H1 (cell line): ENCODE measurements at regions not wholly inside any gene's neighbourhood (a gene's known extent, or its start where the extent isn't known, plus 50 kb on each side); places are given as distances from the start of the nearest gene placed in this dataset.

Experiments
- CTCF ChIA-PET: fragments of 300-600 bp; sonication (Branson Sonifier 250); formaldehyde crosslinking; loops from one replicate; lab custom pipeline; 2021; ENCODE audit not compliant: partially characterized antibody; lab: Charles Lee
- POLR2A ChIA-PET: fragments of 300-600 bp; sonication (Branson Sonifier 250); formaldehyde crosslinking; loops from one replicate; lab custom pipeline; 2021; ENCODE audit warnings: inconsistent platforms; ENCODE audit not compliant: partially characterized antibody; lab: Charles Lee
- DNase-seq, 2 experiments: peaks; one replicate each; pipeline versions ENCODE4 v3.0.0 to v3.0.0-alpha.2; 2010 to 2022; ENCODE audit warnings: low spot score in 2 of 2, low read depth in 1 of 2, mixed read lengths in 1 of 2
- FAIRE-seq: peaks from 2 replicates; lab custom pipeline; 2011; peaks lifted over from hg19 to GRCh38; lab: Jason Lieb, UNC
- H2AFZ ChIP-seq: 2 replicates; pipeline ENCODE4 v1.8.1; 2012; ENCODE audit warnings: low read length, inconsistent platforms
- H2AK5ac ChIP-seq: 2 replicates; pipeline ENCODE4 v1.6.1; 2013; ENCODE audit warnings: low read depth, low read length
- H2BK120ac ChIP-seq: replicated peaks from 2 replicates; pipeline ENCODE3; 2013; ENCODE audit warnings: low read depth, low read length, inconsistent platforms
- H2BK12ac ChIP-seq: 2 replicates; pipeline ENCODE4 v1.6.1; 2013; ENCODE audit warnings: low read depth, low read length
- H2BK15ac ChIP-seq: 2 replicates; pipeline ENCODE4 v1.6.1; 2013; ENCODE audit warnings: low read length
- H2BK20ac ChIP-seq: 2 replicates; pipeline ENCODE4 v1.6.1; 2013; ENCODE audit warnings: low read length
- H2BK5ac ChIP-seq: 2 replicates; pipeline ENCODE4 v1.6.1; 2013; ENCODE audit warnings: low read depth, low read length
- H3K14ac ChIP-seq: 2 replicates; pipeline ENCODE4 v1.6.1; 2013; ENCODE audit warnings: inconsistent platforms; ENCODE audit not compliant: insufficient read length
- H3K18ac ChIP-seq: 2 replicates; pipeline ENCODE4 v1.6.1; 2013; ENCODE audit warnings: low read length; ENCODE audit errors: extremely low read depth
- H3K23ac ChIP-seq: 2 replicates; pipeline ENCODE4 v1.6.1; 2013; ENCODE audit warnings: inconsistent platforms; ENCODE audit not compliant: insufficient read length
- H3K23me2 ChIP-seq: 2 replicates; pipeline ENCODE4 v1.6.1; 2013; ENCODE audit warnings: low read depth, low read length
- H3K27ac ChIP-seq: 2 replicates; pipeline ENCODE4 v1.6.1; 2011; ENCODE audit warnings: low read depth, low read length, inconsistent platforms
- H3K27me3 ChIP-seq, 4 experiments: replicated peaks in 1 of 4; 1 replicate in 1 of 4; 2 replicates in 3 of 4; pipeline versions ENCODE4 v1.6.1 to v1.8.1; 2011 to 2013; ENCODE audit warnings: low read length in 3 of 4, mild to moderate bottlenecking in 3 of 4, inconsistent platforms in 2 of 4, mixed read lengths in 2 of 4, moderate library complexity in 1 of 4; ENCODE audit not compliant: control insufficient read depth in 3 of 4, insufficient read depth in 3 of 4; ENCODE audit errors: extremely low read depth in 1 of 4
- H3K36me3 ChIP-seq, 4 experiments: 2 replicates each; pipeline versions ENCODE4 v1.6.1 to v1.8.1; 2011 to 2013; ENCODE audit warnings: mild to moderate bottlenecking in 4 of 4, low read length in 3 of 4, moderate library complexity in 2 of 4, control low read depth in 1 of 4, inconsistent platforms in 1 of 4; ENCODE audit not compliant: insufficient read depth in 4 of 4, control insufficient read depth in 2 of 4
- H3K4ac ChIP-seq: replicated peaks from 2 replicates; pipeline ENCODE3; 2013; ENCODE audit warnings: low read length, low read depth, mixed read lengths, inconsistent platforms; ENCODE audit not compliant: insufficient read length
- H3K4me1 ChIP-seq, 4 experiments: replicated peaks in 1 of 4; 1 replicate in 1 of 4; 2 replicates in 3 of 4; pipeline versions ENCODE4 v1.6.1 to v1.8.1; 2011 to 2013; ENCODE audit warnings: low read length in 3 of 4, inconsistent platforms in 2 of 4, mixed read lengths in 1 of 4; ENCODE audit not compliant: insufficient read depth in 4 of 4, control insufficient read depth in 3 of 4
- H3K4me2 ChIP-seq, 2 experiments: 2 replicates each; pipeline versions ENCODE4 v1.6.1 to v1.8.1; 2011 to 2013; ENCODE audit warnings: low read depth in 2 of 2, low read length in 2 of 2, control low read depth in 1 of 2, inconsistent platforms in 1 of 2, mild to moderate bottlenecking in 1 of 2; ENCODE audit not compliant: insufficient read depth in 1 of 2
- H3K4me3 ChIP-seq, 4 experiments: fragments of 200-600, 300-600 bp in 1 of 4; sonication (generic), shearing (Covaris generic), sonication (Bioruptor Twin) in 1 of 4; 2 replicates each; pipeline versions ENCODE4 v1.5.1 to v1.8.1; 2011 to 2016; ENCODE audit warnings: low read length in 4 of 4, low read depth in 3 of 4, control low read depth in 2 of 4, inconsistent platforms in 2 of 4, mild to moderate bottlenecking in 2 of 4, mixed read lengths in 1 of 4, moderate library complexity in 1 of 4; ENCODE audit not compliant: insufficient read depth in 2 of 4; ENCODE audit errors: extremely low read depth in 1 of 4
- H3K56ac ChIP-seq: replicated peaks from 2 replicates; pipeline ENCODE3; 2013; ENCODE audit warnings: low read depth, mild to moderate bottlenecking, mixed read lengths, low read length, inconsistent platforms; ENCODE audit not compliant: insufficient read length
- H3K79me1 ChIP-seq: 2 replicates; pipeline ENCODE4 v1.6.1; 2013; ENCODE audit warnings: low read depth, low read length, control low read depth
- H3K79me2 ChIP-seq, 2 experiments: 2 replicates each; pipeline versions ENCODE4 v1.6.1 to v1.8.1; 2012 to 2013; ENCODE audit warnings: low read length in 2 of 2, mild to moderate bottlenecking in 2 of 2, inconsistent platforms in 1 of 2; ENCODE audit not compliant: insufficient read depth in 2 of 2, control insufficient read depth in 1 of 2
- H3K9ac ChIP-seq, 4 experiments: replicated peaks in 1 of 4; 1 replicate in 1 of 4; 2 replicates in 3 of 4; pipeline versions ENCODE4 v1.6.1 to v1.8.1; 2011 to 2013; ENCODE audit warnings: low read depth in 3 of 4, low read length in 3 of 4, control low read depth in 2 of 4, mild to moderate bottlenecking in 2 of 4, moderate library complexity in 2 of 4, inconsistent platforms in 1 of 4; ENCODE audit errors: extremely low read depth in 1 of 4
- H3K9me3 ChIP-seq, 2 experiments: 2 replicates each; pipeline versions ENCODE4 v1.6.1 to v1.8.1; 2012 to 2013; ENCODE audit warnings: mild to moderate bottlenecking in 2 of 2, moderate library complexity in 2 of 2, control low read depth in 1 of 2, inconsistent platforms in 1 of 2, low read depth in 1 of 2, low read length in 1 of 2, mixed read lengths in 1 of 2; ENCODE audit not compliant: insufficient read depth in 2 of 2
- H4K20me1 ChIP-seq, 2 experiments: replicated peaks in 1 of 2; 2 replicates each; pipeline versions ENCODE3 to v1.8.1; 2011 to 2013; ENCODE audit warnings: inconsistent platforms in 2 of 2, low read length in 2 of 2, mild to moderate bottlenecking in 1 of 2; ENCODE audit not compliant: insufficient read depth in 2 of 2, control insufficient read depth in 1 of 2
- H4K5ac ChIP-seq: 2 replicates; pipeline ENCODE4 v1.6.1; 2013; ENCODE audit warnings: low read length, low read depth, mixed read lengths, inconsistent platforms; ENCODE audit not compliant: insufficient read length
- H4K8ac ChIP-seq: 2 replicates; pipeline ENCODE4 v1.8.0; 2013; ENCODE audit warnings: mild to moderate bottlenecking, moderate library complexity, low read length, inconsistent platforms; ENCODE audit not compliant: insufficient read depth; ENCODE audit errors: extremely low read depth
- H4K91ac ChIP-seq: replicated peaks from 2 replicates; pipeline ENCODE3; 2013; ENCODE audit warnings: low read length, mixed read lengths, inconsistent platforms; ENCODE audit not compliant: insufficient read length
- BRCA1 ChIP-seq: IDR thresholded peaks from 2 replicates; pipeline ENCODE4 v1.6.1; 2012; ENCODE audit warnings: low read depth, low read length, improper control_type of control experiment
- CEBPB ChIP-seq: IDR thresholded peaks from 2 replicates; pipeline ENCODE4 v1.6.1; 2012; ENCODE audit warnings: low read depth, low read length
- CHD1 ChIP-seq: IDR thresholded peaks from 2 replicates; pipeline ENCODE4 v1.6.1; 2012; ENCODE audit warnings: low read depth, low read length, improper control_type of control experiment
- EZH2 ChIP-seq: fragments of 200-600 bp; sonication (generic); IDR thresholded peaks from 2 replicates; pipeline ENCODE4 v1.7.1; 2012; ENCODE audit warnings: low read depth, mild to moderate bottlenecking, moderate library complexity, low read length, inconsistent platforms; ENCODE audit not compliant: severe bottlenecking
- FOSL1 ChIP-seq: IDR thresholded peaks from 2 replicates; pipeline ENCODE4 v1.6.1; 2011; ENCODE audit warnings: mild to moderate bottlenecking, low read depth, low read length, moderate library complexity; ENCODE audit not compliant: insufficient read depth
- GABPA ChIP-seq: IDR thresholded peaks from 2 replicates; pipeline ENCODE4 v1.6.1; 2011; ENCODE audit warnings: mild to moderate bottlenecking, low read length, moderate library complexity, borderline replicate concordance; ENCODE audit not compliant: insufficient read depth
- GTF2F1 ChIP-seq: IDR thresholded peaks from 2 replicates; pipeline ENCODE4 v1.6.1; 2012; ENCODE audit warnings: low read depth, low read length, improper control_type of control experiment, borderline replicate concordance
- HDAC2 ChIP-seq, 2 experiments: fragments of 300-600 bp in 1 of 2; sonication (generic) in 1 of 2; IDR thresholded peaks; 2 replicates each; pipeline ENCODE4 v1.6.1; 2011 to 2012; ENCODE audit warnings: low read depth in 2 of 2, low read length in 2 of 2, mild to moderate bottlenecking in 2 of 2, moderate library complexity in 2 of 2, borderline replicate concordance in 1 of 2, inconsistent platforms in 1 of 2
- HDAC6 ChIP-seq: IDR thresholded peaks from one replicate; pipeline ENCODE4 v1.7.1; 2012; ENCODE audit warnings: low read depth, mild to moderate bottlenecking, inconsistent platforms, low read length, moderate library complexity
- POU5F1 ChIP-seq: IDR thresholded peaks from 2 replicates; pipeline ENCODE4 v1.6.1; 2011; ENCODE audit warnings: low read depth, mild to moderate bottlenecking, low read length, moderate library complexity
- RXRA ChIP-seq: IDR thresholded peaks from 2 replicates; pipeline ENCODE4 v1.6.1; 2011; ENCODE audit warnings: low read depth, mild to moderate bottlenecking, low read length, moderate library complexity; ENCODE audit not compliant: insufficient read depth
- TAF1 ChIP-seq: IDR thresholded peaks from 2 replicates; pipeline ENCODE4 v1.6.1; 2011; ENCODE audit warnings: mild to moderate bottlenecking, low read depth, low read length
- TCF12 ChIP-seq: IDR thresholded peaks from 2 replicates; pipeline ENCODE4 v1.6.1; 2011; ENCODE audit warnings: low read depth, mild to moderate bottlenecking, low read length
- WGBS, 2 experiments: shearing (Covaris generic) in 1 of 2; methylation state at CpG; one replicate each; pipeline versions ENCODE4 v1.1.6 to v1.1.7; 2013 to 2015; ENCODE audit warnings: low lambda C conversion rate in 2 of 2, mixed read lengths in 2 of 2, inconsistent platforms in 1 of 2, low coverage in 1 of 2, missing lambda C conversion rate in 1 of 2; ENCODE audit not compliant: insufficient replicate concordance in 2 of 2, insufficient coverage in 1 of 2, insufficient read length in 1 of 2; ENCODE audit errors: extremely low coverage in 1 of 2, missing lambda C conversion rate in 1 of 2; 5-methylcytosine and 5-hydroxymethylcytosine counted together
- TF ChIP-seq, protein P1 (sequence below): IDR thresholded peaks from 2 replicates; pipeline ENCODE4 v1.6.1; 2012; ENCODE audit warnings: inconsistent platforms

DNA sequence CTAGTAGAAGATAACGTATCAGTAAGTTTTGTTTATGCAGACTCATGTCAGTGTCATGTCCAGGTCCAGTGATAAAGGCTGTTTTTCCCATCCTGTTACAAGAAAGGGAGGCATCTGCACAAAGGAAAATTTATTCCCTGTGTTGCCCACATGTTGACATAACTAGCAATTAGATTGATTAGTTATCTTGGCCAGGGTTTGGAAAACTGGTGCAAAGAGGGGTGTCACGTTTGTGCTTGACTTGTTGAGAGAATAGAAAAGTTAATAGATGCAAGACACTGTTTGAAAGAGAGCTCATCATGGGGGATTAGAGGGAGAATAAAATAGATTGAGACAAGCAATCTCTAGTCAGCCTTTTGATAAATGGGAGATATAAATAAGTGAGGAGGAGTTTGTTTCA is 1357.0 kb upstream of the AGA start:
- DNase-seq, result no peak
- no peak overlapping the region for H4K91ac ChIP-seq
- no peak for TF ChIP-seq CHD1
- TF ChIP-seq, protein P1, sequence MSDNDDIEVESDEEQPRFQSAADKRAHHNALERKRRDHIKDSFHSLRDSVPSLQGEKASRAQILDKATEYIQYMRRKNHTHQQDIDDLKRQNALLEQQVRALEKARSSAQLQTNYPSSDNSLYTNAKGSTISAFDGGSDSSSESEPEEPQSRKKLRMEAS, result no peak
- no peak for TF ChIP-seq BRCA1
- no peak for TF ChIP-seq TAF1
- TF ChIP-seq RXRA, result no peak
- no peak for TF ChIP-seq CEBPB
- TF ChIP-seq GTF2F1, result no peak
- no peak for TF ChIP-seq EZH2
- no peak for TF ChIP-seq GABPA
- no peak for TF ChIP-seq HDAC2 (IDR thresholded peaks at IDR 0.05; ENCODE audit: borderline replicate concordance in 1 of 2, low read depth in 2 of 2, low read length in 2 of 2)
- no peak for TF ChIP-seq TCF12
- no peak for TF ChIP-seq FOSL1
- TF ChIP-seq HDAC6, result no peak
- TF ChIP-seq POU5F1, result no peak

More for the DNA sequence above, 1357.0 kb upstream of the AGA start:
- Histone ChIP-seq H3K27ac (no peak overlapping the region), H3K9ac (no peak overlapping the region), H3K4me2 (no peak overlapping the region), H2BK5ac (no peak overlapping the region), H3K79me1 (no peaks in the 10 kb centered on the region), H3K79me2 (no peaks in the 10 kb centered on the region), H4K8ac (no peak overlapping the region), H3K4ac (no peak overlapping the region), H4K5ac (no peak overlapping the region), H3K4me3 (no peak overlapping the region), H2BK15ac (no peak overlapping the region), H3K9me3 (no peaks in the 10 kb centered on the region), H3K56ac (no peak overlapping the region), H2BK12ac (no peak overlapping the region), H3K36me3 (no peaks in the 10 kb centered on the region), H2BK120ac (no peak overlapping the region), H3K23me2 (no peaks in the 10 kb centered on the region), H3K27me3 (no peaks in the 10 kb centered on the region), H2AK5ac (no peak overlapping the region), H3K4me1 (peaks cover 0 to 4% (median 0%) of the 10 kb centered on the region in 4 experiments; a peak in 1 of 7 replicates), H3K14ac (no peak overlapping the region), H4K20me1 (no peaks in the 10 kb centered on the region), H3K23ac (no peak overlapping the region), H2AFZ (no peak overlapping the region), H2BK20ac (no peak overlapping the region), H3K18ac (no peak overlapping the region)
- WGBS, 2 experiments, result 88% methylated on average over 2 of the region's 2 CpGs; no CpG with 5 or more reads in 1 of the 2 experiments
- ChIA-PET CTCF (no interaction called here), POLR2A (no interaction called here)
- FAIRE-seq, result no peak
